GM19468 (cell line): ENCODE measurements at regions not wholly inside any gene's neighbourhood (a gene's known extent, or its start where the extent isn't known, plus 50 kb on each side); places are given as distances from the start of the nearest gene placed in this dataset.

Source experiments
- ATAC-seq: cut with Tn5 transposase; IDR thresholded peaks from one replicate; pipeline ENCODE4 v1.9.1; 2021; ENCODE audit warnings: mild to moderate bottlenecking, moderate library complexity, moderate number of reproducible peaks; ENCODE audit not compliant: unreplicated experiment; ENCODE audit errors: extremely low read depth

- no peak for ATAC-seq
Measured at GRCh38 chr11:37616291-37616690, 1018.3 kb upstream of the RAG2 start.

- no peak for ATAC-seq
Measured at GRCh38 chr11:37613031-37613430, 1015.0 kb upstream of the RAG2 start.

DNA sequence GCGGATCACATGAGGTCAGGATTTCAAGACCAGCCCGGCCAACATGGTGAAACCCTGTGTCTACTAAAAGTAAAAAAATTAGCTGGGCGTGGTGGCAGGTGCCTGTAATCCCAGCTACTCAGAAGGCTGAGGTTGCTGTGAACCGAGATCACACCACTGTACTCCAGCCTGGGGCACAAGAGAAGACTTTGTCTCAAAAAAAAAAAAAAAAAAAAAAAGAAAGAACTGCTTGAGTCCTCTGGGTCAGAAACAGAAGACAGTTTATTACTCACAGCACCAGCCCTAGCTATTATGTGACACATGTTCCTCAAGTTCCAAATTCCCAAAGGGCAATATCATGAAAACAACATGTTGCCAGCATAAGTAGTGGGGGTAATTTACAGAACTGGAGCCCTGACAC is 1014.1 kb upstream of the RAG2 start:
- no peak for ATAC-seq

- no peak for ATAC-seq
Measured at GRCh38 chr11:37605229-37605628, 1007.2 kb upstream of the RAG2 start.

DNA sequence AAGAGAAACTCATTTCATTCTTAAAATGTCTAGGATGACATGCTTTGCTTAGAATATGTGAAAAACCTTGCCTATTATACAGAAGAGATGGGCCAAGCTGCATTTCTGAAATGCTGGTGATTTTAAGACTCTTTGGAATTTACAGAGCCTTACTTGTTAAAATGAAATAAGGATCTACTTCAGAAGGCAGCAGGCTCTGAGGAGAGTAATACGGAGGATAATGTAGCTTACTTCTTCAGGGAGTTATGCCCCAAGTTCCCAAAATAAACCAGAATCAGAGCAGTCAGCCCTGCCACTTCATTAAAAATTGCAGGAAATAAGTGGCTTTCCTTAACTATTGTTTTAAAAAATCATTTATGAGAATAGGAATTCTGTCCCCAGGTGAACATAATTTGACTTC is 1000.3 kb upstream of the RAG2 start:
- ATAC-seq: no peak

- no peak for ATAC-seq
Measured at GRCh38 chr11:37597776-37598175, 999.7 kb upstream of the RAG2 start.

DNA sequence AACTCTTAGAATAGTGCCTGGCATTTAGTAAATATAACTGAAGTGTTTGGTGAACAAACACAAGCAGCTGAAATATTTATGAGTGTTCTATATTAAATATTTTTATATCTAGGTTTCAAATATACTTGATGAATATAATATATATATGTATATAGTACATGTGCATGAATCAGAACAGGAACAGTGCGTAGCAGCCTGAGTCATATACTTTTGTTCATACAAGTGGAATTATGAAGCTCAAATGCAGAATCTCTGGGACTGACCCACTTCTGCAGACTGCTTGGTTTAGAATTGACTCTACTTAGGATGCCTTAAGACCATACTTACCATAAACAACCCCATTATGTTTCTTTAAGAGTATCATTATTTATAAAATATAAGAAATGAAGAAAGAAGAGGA is 997.8 kb upstream of the RAG2 start:
- ATAC-seq: no peak

DNA sequence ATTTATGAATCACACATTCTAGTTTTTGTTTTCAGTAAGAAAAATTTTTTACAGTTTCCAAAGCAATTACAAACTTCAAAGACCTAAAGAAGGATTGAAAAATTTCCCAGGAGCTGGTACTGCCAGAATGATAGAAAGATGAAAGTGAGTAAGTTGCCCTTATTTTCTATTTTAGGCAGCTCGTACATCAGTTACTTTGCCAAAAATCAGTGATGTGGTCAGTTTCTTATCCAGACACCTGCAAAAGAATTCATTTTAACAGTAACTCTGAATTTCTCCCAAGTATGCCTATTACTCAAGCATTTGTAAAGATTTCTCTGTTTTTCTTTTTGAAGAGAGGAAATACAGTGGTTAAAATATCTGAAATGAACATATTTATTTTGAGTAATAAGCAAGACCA is 976.3 kb upstream of the RAG2 start:
- ATAC-seq: no peak

- ATAC-seq: no peak
Measured at GRCh38 chr11:37572491-37573171, 974.6 kb upstream of the RAG2 start.

- no peak for ATAC-seq
Measured at GRCh38 chr11:37571246-37571645, 973.2 kb upstream of the RAG2 start.

- ATAC-seq: no peak
Measured at GRCh38 chr11:37560991-37561390, 963.0 kb upstream of the RAG2 start.

DNA sequence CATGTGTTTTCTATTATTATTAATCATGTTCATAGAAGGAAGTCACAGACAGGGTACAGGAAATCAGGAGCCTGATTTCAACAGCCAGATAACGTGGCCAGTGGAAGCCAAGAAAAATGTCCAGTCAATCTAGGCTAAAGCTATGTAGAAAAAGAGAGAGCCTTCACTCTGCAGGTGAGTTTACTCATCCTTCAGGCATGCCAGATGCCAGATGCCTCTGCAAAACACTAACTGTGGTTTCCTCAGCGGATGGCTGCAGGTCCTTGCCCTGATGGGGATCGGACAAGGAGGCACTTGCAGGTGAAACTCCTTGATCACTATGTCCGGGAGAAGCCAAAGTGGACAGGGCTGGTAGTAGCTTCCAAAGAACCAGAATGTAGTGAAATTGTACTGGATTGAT is 962.3 kb upstream of the RAG2 start:
- no peak for ATAC-seq

DNA sequence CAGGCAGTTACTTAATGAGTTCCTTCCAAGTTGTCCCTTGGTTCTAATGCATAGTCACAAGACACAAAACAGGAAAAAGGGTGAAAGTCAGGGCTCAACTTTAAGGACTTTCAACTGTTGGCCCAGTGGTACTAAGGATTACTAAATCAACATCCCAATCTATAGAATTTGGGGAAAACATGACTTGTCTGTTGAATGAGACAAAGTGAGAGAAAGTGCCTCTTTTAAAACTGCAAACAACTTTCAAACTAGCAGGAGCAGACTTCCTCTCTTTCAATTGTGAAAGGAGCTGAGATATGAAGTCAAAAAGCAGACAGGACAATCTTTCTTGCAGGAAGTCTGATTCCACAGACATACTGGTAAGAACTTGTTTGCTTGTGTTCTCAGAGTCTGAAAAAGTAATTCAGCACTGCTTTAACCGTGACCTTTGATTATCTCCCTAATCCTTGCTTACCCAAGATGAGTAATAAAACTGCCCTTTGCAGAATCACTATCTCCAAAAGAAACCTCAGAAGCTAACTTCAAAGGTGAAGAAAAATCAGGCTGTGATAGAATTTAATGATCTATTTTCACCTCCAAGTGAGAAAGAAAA is 960.7 kb upstream of the RAG2 start:
- no peak for ATAC-seq

DNA sequence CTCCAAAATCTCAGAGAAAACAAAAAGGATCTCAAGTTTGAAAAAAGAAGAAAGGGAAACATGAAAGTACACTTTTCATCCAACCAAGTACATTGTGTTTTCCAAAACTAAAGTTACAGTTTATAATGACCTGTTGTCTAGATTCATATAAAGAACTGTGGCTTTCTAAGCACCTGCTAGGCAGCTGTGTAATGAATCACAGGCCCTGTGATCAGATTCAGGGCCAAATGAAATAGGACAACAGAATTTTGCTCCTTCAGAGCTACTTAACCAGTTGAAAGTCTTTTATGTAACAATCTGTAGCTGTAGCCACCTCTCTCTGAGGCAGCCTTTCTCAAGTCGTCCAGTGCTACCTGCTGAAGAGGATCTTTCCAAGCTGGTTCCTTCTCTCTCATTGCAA is 960.0 kb upstream of the RAG2 start:
- no peak for ATAC-seq

GRCh38 chr11:37552284-37552683 is 954.2 kb upstream of the RAG2 start:
- no peak for ATAC-seq

DNA sequence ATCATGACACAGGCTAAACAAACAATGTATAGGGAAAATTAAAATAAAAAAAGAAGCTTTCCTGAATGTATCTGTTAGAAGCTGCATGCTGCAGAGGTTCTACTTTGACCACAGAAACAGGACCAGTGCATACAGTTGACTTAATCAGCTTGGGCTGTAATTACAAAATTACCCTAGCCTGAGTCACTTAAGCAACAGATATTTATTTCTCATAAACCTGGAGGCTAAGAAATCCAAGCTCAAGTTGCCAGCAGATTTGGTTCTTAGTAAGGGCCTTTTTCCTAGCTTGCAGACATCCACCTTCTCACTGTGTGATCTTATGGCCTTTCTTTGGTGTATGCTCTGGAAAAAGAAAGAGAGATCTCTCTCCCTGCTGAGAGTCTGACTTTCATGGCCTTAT is 946.5 kb upstream of the RAG2 start:
- no peak for ATAC-seq

- no peak for ATAC-seq
Measured at GRCh38 chr11:37533830-37534229, 935.8 kb upstream of the RAG2 start.

DNA sequence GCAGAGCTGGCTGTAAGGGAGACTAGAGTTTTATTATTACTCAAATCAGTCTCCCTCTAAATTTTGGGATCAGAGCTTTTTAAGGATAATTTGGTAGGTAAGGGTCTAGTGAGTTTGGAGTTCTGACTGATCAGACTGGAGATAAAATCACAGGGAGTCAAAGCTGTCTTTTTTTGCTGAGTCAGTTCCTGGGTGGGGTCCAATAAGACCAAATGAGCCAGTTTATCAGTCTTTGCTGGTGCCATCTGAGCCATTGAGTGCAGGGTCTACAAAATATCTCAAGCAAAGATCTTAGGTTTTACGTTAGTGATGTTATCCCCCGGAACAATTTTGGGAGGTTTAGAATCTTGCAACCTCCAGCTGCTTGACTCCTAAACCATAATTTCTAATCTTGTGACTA is 935.1 kb upstream of the RAG2 start:
- no peak for ATAC-seq

DNA sequence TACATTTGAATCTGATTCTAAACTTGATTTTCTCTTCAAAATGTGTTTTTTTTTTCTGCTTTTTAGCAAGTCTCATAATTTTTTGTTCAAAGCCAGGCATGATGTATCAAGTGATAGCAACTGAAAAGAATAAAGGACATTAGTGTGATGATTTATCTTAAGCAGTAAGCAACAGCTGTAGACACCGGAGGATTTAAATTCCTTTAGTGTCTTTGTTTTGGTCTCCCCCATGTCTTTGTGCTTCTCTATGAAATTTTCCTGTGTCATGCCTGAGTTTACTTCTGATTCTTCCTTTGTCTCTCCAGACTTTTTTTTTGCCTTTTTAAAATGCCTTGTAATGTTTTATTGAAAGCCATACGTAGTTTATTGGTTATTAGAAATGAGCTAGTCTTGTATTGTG is 934.2 kb upstream of the RAG2 start:
- no peak for ATAC-seq

GRCh38 chr11:37527545-37527944 is 929.5 kb upstream of the RAG2 start:
- ATAC-seq: no peak

GRCh38 chr11:37525336-37525735 is 927.3 kb upstream of the RAG2 start:
- ATAC-seq: no peak

- ATAC-seq: no peak
Measured at GRCh38 chr11:37519781-37520180, 921.7 kb upstream of the RAG2 start.
